Breast epithelium (tissue), 4 donors: ENCODE measurements at regions not wholly inside any gene's neighbourhood (a gene's known extent, or its start where the extent isn't known, plus 50 kb on each side); places are given as distances from the start of the nearest gene placed in this dataset.

Experiments used
- DNase-seq, 2 donors: peaks; one replicate each; pipeline ENCODE4 v3.0.0-alpha.2; 2019; ENCODE audit warnings: low spot score in 2 of 2
- H3K27ac ChIP-seq, 2 donors: fragments of 200-600 bp; sonication (generic) in 1 of 2; one replicate each; pipeline ENCODE4 v1.5.1; 2016 to 2019; ENCODE audit warnings: mild to moderate bottlenecking in 1 of 2
- H3K27me3 ChIP-seq, 2 donors: fragments of 200-600 bp; sonication (generic) in 1 of 2; one replicate each; pipeline versions ENCODE4 v1.5.1 to v1.6.0; 2017 to 2019; ENCODE audit warnings: control low read depth in 1 of 2, mild to moderate bottlenecking in 1 of 2
- H3K36me3 ChIP-seq: fragments of 200-600 bp; one replicate; pipeline ENCODE4 v1.5.1; 2019
- H3K4me1 ChIP-seq, 2 donors: fragments of 200-600 bp; sonication (generic); one replicate each; pipeline ENCODE4 v1.5.1; 2016 to 2019; ENCODE audit warnings: control low read depth in 1 of 2
- H3K4me3 ChIP-seq, 3 donors: fragments of 200-600 bp; sonication (generic); 1 replicate in 2 of 3; 2 replicates in 1 of 3; pipeline ENCODE4 v1.5.1; 2016 to 2019; ENCODE audit warnings: mild to moderate bottlenecking in 3 of 3, moderate library complexity in 2 of 3
- H3K9me3 ChIP-seq, 2 donors: fragments of 200-600 bp; sonication (generic) in 1 of 2; one replicate each; pipeline ENCODE4 v1.5.1; 2016 to 2019; ENCODE audit warnings: control low read depth in 1 of 2
- POLR2A ChIP-seq: fragments of 450-650 bp; IDR thresholded peaks from one replicate; pipeline ENCODE4 v1.6.1; 2016; ENCODE audit warnings: antibody characterized with exemption, mild to moderate bottlenecking, moderate library complexity
- POLR2AphosphoS5 ChIP-seq, 3 donors: sonication (generic); formaldehyde crosslinking; IDR thresholded peaks; one replicate each; pipeline ENCODE4 v1.6.1; 2017; ENCODE audit warnings: antibody characterized with exemption in 3 of 3
- intact Hi-C: fragments of 100-400 bp; cut with DNase I; formaldehyde crosslinking; loops from one replicate; pipeline ENCODE4 v1.15.1; 2023; ENCODE audit warnings: low total_unique reads
- TF ChIP-seq, protein P1 (sequence below), 3 donors: fragments of 450-650 bp; IDR thresholded peaks; one replicate each; pipeline ENCODE4 v1.5.1; 2016 to 2017; ENCODE audit warnings: antibody characterized with exemption in 3 of 3, mild to moderate bottlenecking in 3 of 3, moderate library complexity in 3 of 3

DNA sequence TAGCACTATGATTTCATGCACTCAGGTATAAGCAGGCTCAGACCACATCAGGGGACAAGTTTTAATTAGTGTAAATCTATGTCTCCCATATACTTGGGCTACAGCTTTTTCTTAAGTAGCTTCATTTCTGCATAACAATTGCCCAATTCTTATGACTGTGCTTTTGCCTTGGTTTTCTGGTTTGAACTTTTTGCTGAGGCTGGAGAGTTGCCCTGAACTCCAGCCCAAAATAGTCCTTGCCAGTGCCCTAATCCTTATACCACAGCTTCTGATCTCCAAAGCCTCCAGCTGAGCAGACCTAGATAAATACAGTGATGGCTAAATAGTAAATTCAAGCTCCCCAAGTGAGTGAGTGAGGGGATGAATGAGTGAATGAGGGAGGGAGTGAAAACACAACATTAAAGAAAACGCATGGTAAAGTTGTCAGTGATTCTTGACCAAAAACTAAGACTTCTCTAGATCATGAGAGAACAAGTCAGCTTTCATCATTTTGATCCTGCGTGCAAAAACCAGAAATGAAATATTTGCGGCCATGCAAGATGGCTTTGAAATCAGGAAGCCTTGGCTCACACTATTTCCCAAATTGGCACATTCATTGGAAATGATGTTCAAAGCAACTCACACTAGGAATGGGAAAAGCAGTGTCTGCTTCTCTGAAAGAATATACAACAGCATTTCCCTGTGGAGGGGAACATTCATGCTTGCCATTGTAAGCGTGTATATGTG, 437.1 kb upstream of the CTSO start:
- no peaks in the 10 kb centered on the region for H3K27me3 ChIP-seq
- DNase-seq = no peak
- TF ChIP-seq, protein P1, sequence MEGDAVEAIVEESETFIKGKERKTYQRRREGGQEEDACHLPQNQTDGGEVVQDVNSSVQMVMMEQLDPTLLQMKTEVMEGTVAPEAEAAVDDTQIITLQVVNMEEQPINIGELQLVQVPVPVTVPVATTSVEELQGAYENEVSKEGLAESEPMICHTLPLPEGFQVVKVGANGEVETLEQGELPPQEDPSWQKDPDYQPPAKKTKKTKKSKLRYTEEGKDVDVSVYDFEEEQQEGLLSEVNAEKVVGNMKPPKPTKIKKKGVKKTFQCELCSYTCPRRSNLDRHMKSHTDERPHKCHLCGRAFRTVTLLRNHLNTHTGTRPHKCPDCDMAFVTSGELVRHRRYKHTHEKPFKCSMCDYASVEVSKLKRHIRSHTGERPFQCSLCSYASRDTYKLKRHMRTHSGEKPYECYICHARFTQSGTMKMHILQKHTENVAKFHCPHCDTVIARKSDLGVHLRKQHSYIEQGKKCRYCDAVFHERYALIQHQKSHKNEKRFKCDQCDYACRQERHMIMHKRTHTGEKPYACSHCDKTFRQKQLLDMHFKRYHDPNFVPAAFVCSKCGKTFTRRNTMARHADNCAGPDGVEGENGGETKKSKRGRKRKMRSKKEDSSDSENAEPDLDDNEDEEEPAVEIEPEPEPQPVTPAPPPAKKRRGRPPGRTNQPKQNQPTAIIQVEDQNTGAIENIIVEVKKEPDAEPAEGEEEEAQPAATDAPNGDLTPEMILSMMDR (IDR thresholded peaks at IDR 0.05) = no peak
- TF ChIP-seq POLR2A = no peak
- no peak overlapping the region for H3K4me3 ChIP-seq
- intact Hi-C loops = no loop called here
- H3K36me3 ChIP-seq = no peaks in the 10 kb centered on the region
- H3K9me3 ChIP-seq = no peaks in the 10 kb centered on the region
- H3K27ac ChIP-seq = no peak overlapping the region
- no peaks in the 10 kb centered on the region for H3K4me1 ChIP-seq

DNA sequence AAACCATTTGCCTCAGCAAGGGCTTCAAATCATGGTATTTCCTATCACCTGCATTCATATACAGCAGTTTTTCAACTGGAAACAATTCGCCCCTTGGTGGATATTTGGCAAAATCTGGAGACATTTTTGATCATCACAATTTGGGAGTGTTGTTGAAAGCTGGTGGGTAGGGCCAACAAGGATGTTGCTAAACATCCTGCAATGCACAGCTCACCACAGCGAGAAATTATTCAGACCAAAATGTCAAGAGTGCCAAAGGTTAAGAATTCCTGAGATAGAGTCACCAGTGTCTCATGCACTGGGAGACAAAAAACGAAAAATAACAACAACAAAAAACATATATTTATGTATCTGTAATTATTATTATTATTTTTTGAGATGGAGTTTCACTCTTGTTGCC, 435.2 kb upstream of the CTSO start:
- Histone ChIP-seq H3K9me3 (no peaks in the 10 kb centered on the region), H3K4me3 (no peak overlapping the region), H3K4me1 (no peaks in the 10 kb centered on the region), H3K27ac (no peak overlapping the region), H3K36me3 (no peaks in the 10 kb centered on the region), H3K27me3 (no peaks in the 10 kb centered on the region)
- TF ChIP-seq POLR2AphosphoS5 (IDR thresholded peaks at IDR 0.05) = no peak
- TF ChIP-seq POLR2A = no peak
- TF ChIP-seq, protein P1 (IDR thresholded peaks at IDR 0.05) = no peak
- DNase-seq = no peak
- intact Hi-C loops = no loop called here

DNA sequence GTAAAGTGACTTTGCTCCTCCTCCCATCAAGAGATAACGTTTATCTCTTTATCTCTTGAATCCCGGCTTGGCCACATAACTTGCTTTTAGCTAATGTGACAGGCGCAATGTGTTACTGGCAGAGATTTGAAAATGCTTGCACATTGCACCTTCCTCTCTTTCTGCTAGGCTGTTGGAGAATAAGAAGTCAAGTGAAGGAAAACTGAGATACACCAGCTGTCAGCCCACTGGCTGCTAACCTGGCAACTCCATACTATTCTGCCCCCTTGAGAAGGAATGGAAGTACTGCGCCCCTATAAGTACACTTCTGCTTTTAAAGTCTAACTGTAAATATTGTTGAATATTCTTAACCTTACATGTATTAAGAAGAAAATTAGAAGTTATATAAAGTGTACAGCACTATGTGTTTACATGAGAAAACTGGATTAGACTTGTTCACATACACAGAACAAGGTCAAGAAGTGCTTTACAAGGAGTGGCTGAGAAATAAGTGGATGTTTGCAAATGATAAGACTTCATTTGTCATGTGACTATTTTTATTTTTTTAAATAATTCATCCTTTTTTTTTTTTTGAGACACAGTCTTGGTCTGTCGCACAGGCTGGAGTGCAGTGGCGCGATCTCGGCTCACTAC, 424.5 kb upstream of the CTSO start:
- intact Hi-C loops = no loop called here
- no peak for DNase-seq
- Histone ChIP-seq H3K36me3 (no peaks in the 10 kb centered on the region), H3K27ac (no peak overlapping the region), H3K27me3 (no peaks in the 10 kb centered on the region), H3K4me1 (no peaks in the 10 kb centered on the region), H3K9me3 (no peaks in the 10 kb centered on the region), H3K4me3 (no peak overlapping the region)
- no peak for TF ChIP-seq POLR2A
- TF ChIP-seq, protein P1 (IDR thresholded peaks at IDR 0.05) = no peak

DNA sequence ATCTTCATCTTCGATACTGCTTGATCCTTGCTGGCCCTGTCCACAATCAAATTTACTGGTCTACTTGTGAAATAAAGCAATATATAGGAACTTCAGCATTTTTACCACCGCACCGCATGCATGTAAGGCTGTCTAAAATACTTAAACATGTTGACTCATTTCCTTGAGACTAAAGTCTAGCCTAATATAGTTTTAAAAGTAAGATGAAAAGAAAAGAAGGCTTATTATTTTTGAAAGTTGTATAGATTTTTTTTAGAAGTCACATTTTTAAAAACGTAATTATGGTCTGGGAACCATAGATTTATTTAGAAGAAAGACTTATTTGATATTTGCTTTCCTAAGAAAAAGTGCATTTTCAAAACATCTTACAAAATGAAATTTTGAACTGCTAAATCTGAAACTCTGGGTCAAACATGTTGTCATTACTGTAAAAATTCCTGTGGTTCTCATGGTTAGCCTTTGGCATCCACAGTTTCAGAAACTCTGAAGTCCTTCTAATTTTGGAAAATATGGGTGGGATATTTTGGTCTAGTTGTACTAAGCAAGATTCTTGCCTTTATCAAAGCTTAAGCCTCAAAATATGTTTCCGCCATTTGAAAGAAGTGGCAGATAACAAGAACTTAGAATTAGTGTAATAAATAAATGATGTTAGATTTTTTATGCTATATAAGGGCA, 423.5 kb upstream of the CTSO start:
- TF ChIP-seq, protein P1 (IDR thresholded peaks at IDR 0.05) = no peak
- intact Hi-C loops = no loop called here
- no peaks in the 10 kb centered on the region for H3K36me3 ChIP-seq
- no peak overlapping the region for H3K4me3 ChIP-seq
- no peaks in the 10 kb centered on the region for H3K27me3 ChIP-seq
- DNase-seq = no peak
- no peak overlapping the region for H3K27ac ChIP-seq
- H3K9me3 ChIP-seq = no peaks in the 10 kb centered on the region
- H3K4me1 ChIP-seq = no peaks in the 10 kb centered on the region

DNA sequence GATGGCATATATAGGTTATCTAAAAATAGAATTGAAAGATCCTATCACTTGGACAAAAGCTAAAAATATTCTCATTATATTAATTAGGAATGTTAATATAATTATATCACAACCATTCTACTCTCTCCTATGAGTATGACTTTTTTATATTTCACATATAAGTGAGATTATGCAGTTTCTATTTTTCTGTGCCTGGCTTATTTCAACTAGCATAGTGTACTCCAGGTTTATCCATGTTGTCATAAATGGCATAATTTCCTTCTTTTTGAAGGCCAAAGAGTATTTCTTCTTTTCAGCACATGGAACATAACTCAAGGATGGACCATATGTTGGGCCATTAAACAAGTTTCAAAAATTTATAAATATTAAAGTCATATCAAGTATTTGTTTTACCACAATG, 421.2 kb upstream of the CTSO start:
- intact Hi-C loops = no loop called here
- TF ChIP-seq POLR2A = no peak
- TF ChIP-seq, protein P1 (IDR thresholded peaks at IDR 0.05) = no peak
- no peak for TF ChIP-seq POLR2AphosphoS5 (IDR thresholded peaks at IDR 0.05)
- no peaks in the 10 kb centered on the region for H3K9me3 ChIP-seq
- no peak overlapping the region for H3K27ac ChIP-seq
- DNase-seq = no peak
- no peaks in the 10 kb centered on the region for H3K4me1 ChIP-seq
- no peaks in the 10 kb centered on the region for H3K36me3 ChIP-seq
- no peak overlapping the region for H3K4me3 ChIP-seq
- no peaks in the 10 kb centered on the region for H3K27me3 ChIP-seq
